RWPE1 (cell line): ENCODE measurements at regions not wholly inside any gene's neighbourhood (a gene's known extent, or its start where the extent isn't known, plus 50 kb on each side); places are given as distances from the start of the nearest gene placed in this dataset.

Experiments used
- CTCF ChIA-PET: fragments of 350-600 bp; sonication (Branson Sonifier 250); formaldehyde crosslinking; extraction: SDS; loops from one replicate; lab custom pipeline; 2021; lab: Yijun Ruan, JAX
- POLR2A ChIA-PET: fragments of 400-600 bp; formaldehyde crosslinking; extraction: SDS; loops from one replicate; lab custom pipeline; 2020; ENCODE audit warnings: antibody characterized with exemption; ENCODE audit not compliant: low non-redundant PET; lab: Yijun Ruan, JAX
- DNase-seq: peaks from one replicate; pipeline ENCODE4 v3.0.0; 2012; ENCODE audit warnings: low spot score
- H3K27ac ChIP-seq: fragments of 450-650 bp; 2 replicates; pipeline ENCODE4 v1.5.1; 2017
- TF ChIP-seq, protein P1 (sequence below): fragments of 450-650 bp; conservative IDR thresholded peaks from 2 replicates; pipeline ENCODE4 v1.5.1; 2017; ENCODE audit warnings: low read depth, mild to moderate bottlenecking

DNA sequence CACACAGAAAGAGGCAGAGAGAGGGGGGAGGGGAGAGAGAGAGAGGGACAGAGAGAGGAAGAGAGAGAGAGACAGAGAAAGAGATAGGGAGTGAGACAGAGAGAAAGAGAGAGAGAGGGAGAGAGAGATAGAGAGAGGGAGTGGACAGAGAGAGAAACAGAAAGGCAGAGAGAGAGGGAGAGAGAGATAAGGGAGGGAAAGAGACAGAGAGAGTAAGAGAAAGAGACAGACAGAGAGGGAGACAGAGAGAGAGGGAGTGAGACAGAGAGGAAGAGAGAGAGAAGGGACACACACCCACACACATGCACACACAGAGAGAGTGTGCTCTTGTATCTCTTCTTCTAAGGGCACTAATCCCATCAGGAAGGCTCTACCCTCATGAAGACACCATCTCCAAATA is 103.2 kb upstream of the ESRRB start:
- POLR2A ChIA-PET = no interaction called here
- TF ChIP-seq, protein P1, sequence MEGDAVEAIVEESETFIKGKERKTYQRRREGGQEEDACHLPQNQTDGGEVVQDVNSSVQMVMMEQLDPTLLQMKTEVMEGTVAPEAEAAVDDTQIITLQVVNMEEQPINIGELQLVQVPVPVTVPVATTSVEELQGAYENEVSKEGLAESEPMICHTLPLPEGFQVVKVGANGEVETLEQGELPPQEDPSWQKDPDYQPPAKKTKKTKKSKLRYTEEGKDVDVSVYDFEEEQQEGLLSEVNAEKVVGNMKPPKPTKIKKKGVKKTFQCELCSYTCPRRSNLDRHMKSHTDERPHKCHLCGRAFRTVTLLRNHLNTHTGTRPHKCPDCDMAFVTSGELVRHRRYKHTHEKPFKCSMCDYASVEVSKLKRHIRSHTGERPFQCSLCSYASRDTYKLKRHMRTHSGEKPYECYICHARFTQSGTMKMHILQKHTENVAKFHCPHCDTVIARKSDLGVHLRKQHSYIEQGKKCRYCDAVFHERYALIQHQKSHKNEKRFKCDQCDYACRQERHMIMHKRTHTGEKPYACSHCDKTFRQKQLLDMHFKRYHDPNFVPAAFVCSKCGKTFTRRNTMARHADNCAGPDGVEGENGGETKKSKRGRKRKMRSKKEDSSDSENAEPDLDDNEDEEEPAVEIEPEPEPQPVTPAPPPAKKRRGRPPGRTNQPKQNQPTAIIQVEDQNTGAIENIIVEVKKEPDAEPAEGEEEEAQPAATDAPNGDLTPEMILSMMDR = no peak

DNA sequence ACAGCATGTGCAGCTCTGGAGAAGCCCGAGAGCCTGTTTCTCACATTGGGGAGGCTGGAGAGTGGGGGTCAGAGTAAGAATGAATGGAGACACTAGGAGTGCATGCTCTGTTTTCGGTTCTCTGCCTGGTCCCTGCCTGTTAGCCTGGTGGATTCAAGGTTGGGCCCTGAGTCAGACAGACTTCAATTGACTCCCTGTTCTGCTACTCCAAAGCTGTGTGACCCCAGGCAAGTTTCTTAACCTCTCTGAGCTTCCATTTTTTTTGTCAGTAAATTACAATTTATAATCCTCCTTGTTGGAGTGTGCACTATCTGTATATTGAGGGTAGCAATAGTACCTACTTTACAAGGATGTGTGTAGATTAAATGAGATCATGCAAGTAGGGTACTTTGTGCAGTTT is 102.6 kb upstream of the ESRRB start:
- TF ChIP-seq, protein P1 = no peak
- no peak for DNase-seq
- ChIA-PET POLR2A (no interaction called here), CTCF (no interaction called here)
- no peak overlapping the region for H3K27ac ChIP-seq

More for the DNA sequence above, 103.2 kb upstream of the ESRRB start:
- H3K27ac ChIP-seq = no peak overlapping the region
- no peak for DNase-seq
- CTCF ChIA-PET = no interaction called here

DNA sequence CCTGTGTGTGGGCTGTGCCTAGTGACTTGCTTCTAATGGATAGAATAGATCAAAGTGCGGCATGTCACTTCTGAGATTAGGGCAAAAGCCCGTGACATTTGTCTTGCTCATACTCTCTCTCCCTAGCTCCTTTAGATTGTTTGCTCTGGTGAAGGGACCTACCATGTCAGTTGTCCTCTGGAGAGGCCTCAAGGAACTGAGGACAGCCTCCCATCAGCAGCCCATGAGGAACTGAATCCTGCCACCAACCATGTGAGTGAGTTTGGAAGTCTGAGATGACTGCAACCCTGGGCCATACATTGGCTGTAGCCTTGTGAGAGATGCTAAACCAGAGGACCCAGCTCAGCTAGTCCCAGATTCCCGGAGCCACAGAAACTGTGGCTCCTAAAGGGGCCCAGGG is 101.6 kb upstream of the ESRRB start:
- TF ChIP-seq, protein P1 = no peak
- ChIA-PET CTCF (interaction anchor here (0.6 kb wide), 1 partner anchor 174 kb away, joined by 3 read pairs; no protein-coding TSS in a partner anchor), POLR2A (no interaction called here)
- DNase-seq = no peak
- H3K27ac ChIP-seq = no peak overlapping the region

DNA sequence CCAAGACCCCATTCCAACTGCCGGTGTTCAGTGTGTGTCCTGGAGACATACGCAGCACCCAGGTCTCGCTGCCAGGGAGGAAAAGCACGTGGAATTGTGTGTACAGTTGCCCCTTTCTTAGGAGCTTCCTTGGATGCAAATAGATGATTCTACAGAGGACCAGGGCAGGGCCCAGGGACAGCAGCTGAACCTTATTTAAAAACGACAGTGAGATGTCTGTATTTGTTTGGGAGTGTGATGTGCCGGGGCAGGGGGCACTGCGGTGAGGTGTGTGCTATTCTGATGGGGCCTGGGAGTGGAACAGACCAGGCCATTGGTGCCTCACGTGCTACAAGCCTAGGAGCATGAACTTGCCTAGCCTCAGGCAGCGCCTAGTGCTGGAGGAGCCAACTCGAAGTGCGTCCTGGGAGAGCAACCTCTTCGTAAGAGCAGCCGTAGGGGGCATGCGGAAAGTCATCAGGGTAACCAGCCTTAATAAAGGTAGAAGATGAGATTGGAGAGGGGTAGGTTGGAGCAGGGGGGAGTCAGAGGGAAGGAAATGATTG is 98.3 kb upstream of the ESRRB start:
- ChIA-PET CTCF (no interaction called here), POLR2A (no interaction called here)
- no peak overlapping the region for H3K27ac ChIP-seq
- TF ChIP-seq, protein P1 = no peak
- DNase-seq = no peak

DNA sequence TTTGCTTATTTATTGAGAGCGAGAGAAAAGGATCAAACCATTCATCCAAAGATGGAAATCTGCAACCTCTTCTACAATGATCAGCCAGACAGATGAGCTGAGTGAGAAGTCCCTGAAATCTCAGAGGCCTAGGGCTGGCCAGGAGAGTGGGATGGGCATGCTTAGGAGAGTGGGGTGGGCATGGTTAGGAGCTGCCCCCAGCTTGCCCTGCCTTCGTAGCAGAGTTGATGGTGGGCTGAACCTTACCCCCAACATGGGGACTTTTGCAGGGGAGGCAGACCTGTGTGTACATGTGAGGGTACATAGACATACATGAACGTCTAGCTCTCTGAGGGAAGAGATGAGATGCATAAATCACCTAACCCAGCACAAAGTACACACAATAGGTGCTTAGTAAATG is 95.7 kb upstream of the ESRRB start:
- no peak overlapping the region for H3K27ac ChIP-seq
- TF ChIP-seq, protein P1 = no peak
- DNase-seq = no peak
- ChIA-PET POLR2A (no interaction called here), CTCF (no interaction called here)

- POLR2A ChIA-PET = no interaction called here
- CTCF ChIA-PET = no interaction called here
- no peak for DNase-seq
Measured at GRCh38 chr14:76282581-76282980, 93.4 kb upstream of the ESRRB start.

More at GRCh38 chr14:76282581-76282980, 93.4 kb upstream of the ESRRB start:
- TF ChIP-seq, protein P1 = no peak
- H3K27ac ChIP-seq = no peak overlapping the region
